ENCODE measurements at regions not wholly inside any gene's neighbourhood (a gene's known extent, or its start where the extent isn't known, plus 50 kb on each side); places are given as distances from the start of the nearest gene placed in this dataset.

DNA sequence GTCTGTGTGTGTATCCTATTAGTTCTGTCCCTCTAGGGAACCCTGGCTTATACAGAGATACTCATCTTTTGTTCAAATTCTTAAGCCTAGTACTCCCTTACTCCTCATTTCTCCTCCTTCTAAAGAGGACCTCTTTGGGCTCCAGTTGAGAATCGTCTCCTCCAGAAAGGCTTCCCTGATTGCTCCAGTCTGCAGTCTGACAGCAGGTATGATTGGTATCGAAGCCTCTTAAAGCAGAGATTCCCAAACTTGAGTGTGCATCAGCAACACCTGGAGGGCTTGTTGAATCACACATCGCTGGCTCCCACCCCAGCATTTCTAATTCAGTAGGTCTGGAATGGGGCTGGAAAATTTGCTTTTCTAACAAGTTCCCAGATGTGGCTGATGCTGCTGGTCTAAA lies 60.9 kb upstream of the NMNAT3 start:
- Mint-ChIP-seq H3K4me3 (ENCODE audit: unreplicated experiment) (no peak overlapping the region), H3K27me3 (ENCODE audit: unreplicated experiment) (peaks cover 3% of the 10 kb centered on the region), H3K4me1 (ENCODE audit: unreplicated experiment) (no peaks in the 10 kb centered on the region), H3K9me3 (ENCODE audit: unreplicated experiment) (no peaks in the 10 kb centered on the region), H3K36me3 (ENCODE audit: low read depth, unreplicated experiment) (no peaks in the 10 kb centered on the region), H3K27ac (ENCODE audit: unreplicated experiment) (no peak overlapping the region)
- TF ChIP-seq, protein P1, sequence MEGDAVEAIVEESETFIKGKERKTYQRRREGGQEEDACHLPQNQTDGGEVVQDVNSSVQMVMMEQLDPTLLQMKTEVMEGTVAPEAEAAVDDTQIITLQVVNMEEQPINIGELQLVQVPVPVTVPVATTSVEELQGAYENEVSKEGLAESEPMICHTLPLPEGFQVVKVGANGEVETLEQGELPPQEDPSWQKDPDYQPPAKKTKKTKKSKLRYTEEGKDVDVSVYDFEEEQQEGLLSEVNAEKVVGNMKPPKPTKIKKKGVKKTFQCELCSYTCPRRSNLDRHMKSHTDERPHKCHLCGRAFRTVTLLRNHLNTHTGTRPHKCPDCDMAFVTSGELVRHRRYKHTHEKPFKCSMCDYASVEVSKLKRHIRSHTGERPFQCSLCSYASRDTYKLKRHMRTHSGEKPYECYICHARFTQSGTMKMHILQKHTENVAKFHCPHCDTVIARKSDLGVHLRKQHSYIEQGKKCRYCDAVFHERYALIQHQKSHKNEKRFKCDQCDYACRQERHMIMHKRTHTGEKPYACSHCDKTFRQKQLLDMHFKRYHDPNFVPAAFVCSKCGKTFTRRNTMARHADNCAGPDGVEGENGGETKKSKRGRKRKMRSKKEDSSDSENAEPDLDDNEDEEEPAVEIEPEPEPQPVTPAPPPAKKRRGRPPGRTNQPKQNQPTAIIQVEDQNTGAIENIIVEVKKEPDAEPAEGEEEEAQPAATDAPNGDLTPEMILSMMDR (IDR thresholded peaks at IDR 0.05; ENCODE audit: unreplicated experiment): no peak
- DNase-seq (ENCODE audit: low spot score): no peak

DNA sequence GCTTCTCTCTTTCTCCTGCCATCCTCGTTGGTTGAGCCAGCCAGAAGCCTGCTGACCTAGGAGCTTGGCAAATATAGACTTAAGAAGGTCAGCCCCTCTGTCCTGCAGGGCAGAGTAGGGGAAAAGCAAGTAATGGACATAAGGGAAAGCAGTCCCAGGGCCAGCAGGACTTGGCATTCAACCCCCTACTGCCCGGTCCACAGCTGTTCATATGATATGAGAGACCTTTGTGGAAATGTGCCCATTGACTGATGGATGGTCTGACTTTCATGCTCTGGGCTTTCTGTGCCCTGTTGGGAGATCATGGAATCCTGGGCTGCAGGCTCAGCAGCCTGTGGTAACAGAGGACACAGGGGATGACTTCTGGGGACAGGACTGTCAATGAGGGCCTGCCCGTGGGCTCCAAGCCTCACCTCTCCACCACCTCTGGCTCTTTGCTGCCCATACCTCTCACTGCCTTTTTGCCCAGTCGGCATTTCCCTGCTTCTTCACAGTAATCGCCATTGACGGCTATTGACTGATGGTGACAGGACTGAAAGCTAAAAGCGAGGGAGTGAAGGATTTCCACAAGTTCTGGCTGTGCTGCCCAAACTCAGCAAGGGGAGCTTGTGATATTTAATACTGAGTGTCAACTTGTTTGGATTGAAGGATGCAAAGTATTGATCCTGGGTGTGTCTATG lies 60.0 kb upstream of the NMNAT3 start:
- H3K36me3 Mint-ChIP-seq (ENCODE audit: low read depth, unreplicated experiment): no peaks in the 10 kb centered on the region
- TF ChIP-seq, protein P1 (IDR thresholded peaks at IDR 0.05; ENCODE audit: unreplicated experiment): no peak
- peaks cover 3% of the 10 kb centered on the region for H3K27me3 Mint-ChIP-seq (ENCODE audit: unreplicated experiment)
- DNase-seq (ENCODE audit: low spot score): no peak
- H3K4me3 Mint-ChIP-seq (ENCODE audit: unreplicated experiment): no peak overlapping the region
- H3K27ac Mint-ChIP-seq (ENCODE audit: unreplicated experiment): no peak overlapping the region
- H3K4me1 Mint-ChIP-seq (ENCODE audit: unreplicated experiment): no peaks in the 10 kb centered on the region
- H3K9me3 Mint-ChIP-seq (ENCODE audit: unreplicated experiment): no peaks in the 10 kb centered on the region

DNA sequence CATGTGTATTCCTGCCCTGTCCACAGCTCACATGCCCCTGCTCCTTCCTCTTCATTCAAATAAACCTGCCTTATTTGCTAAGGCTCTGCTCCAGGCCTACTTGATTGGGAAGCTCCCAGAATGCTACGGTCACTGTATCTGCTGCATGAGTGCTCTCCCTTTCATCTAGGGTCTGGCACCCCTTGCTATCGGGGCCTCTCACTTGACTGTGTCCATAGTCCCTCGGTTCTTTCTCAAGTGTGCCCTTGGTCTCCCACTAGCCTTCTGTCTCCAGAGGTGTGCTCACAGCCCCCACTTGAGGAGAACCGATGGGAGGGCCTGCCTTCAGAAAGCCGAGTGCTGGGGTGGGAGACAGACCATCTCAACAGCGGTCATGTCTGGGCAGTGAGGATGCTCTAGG lies 57.4 kb upstream of the NMNAT3 start:
- Mint-ChIP-seq H3K4me3 (ENCODE audit: unreplicated experiment) (no peak overlapping the region), H3K36me3 (ENCODE audit: low read depth, unreplicated experiment) (no peaks in the 10 kb centered on the region), H3K4me1 (ENCODE audit: unreplicated experiment) (no peaks in the 10 kb centered on the region), H3K9me3 (ENCODE audit: unreplicated experiment) (no peaks in the 10 kb centered on the region), H3K27me3 (ENCODE audit: unreplicated experiment) (peaks cover 3% of the 10 kb centered on the region), H3K27ac (ENCODE audit: unreplicated experiment) (no peak overlapping the region)
- no peak for DNase-seq (ENCODE audit: low spot score)
- TF ChIP-seq, protein P1 (IDR thresholded peaks at IDR 0.05; ENCODE audit: unreplicated experiment): no peak

DNA sequence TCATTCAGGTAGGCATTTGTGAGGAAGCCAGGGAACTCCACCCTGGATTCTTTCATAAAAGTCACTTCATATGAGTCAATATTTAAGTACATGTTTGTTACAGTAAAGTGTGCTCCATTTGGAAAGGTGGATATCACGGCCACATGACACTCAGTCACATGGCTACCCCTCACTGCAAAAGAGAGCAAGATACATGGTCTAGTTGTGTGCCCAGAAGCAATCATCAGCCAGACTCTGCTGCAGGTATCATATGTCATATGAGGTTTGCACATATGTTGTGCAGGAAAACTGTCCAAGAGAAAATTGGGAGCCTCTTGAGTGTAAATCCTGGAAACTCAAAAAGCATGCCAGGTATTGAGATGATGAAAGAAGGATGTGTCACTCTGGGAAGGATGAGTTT lies 55.0 kb upstream of the NMNAT3 start:
- Mint-ChIP-seq H3K4me3 (ENCODE audit: unreplicated experiment) (no peak overlapping the region), H3K27ac (ENCODE audit: unreplicated experiment) (no peak overlapping the region), H3K36me3 (ENCODE audit: low read depth, unreplicated experiment) (no peaks in the 10 kb centered on the region), H3K4me1 (ENCODE audit: unreplicated experiment) (no peaks in the 10 kb centered on the region), H3K9me3 (ENCODE audit: unreplicated experiment) (no peaks in the 10 kb centered on the region), H3K27me3 (ENCODE audit: unreplicated experiment) (peaks cover 3% of the 10 kb centered on the region)
- no peak for DNase-seq (ENCODE audit: low spot score)
- TF ChIP-seq, protein P1 (IDR thresholded peaks at IDR 0.05; ENCODE audit: unreplicated experiment): no peak

DNA sequence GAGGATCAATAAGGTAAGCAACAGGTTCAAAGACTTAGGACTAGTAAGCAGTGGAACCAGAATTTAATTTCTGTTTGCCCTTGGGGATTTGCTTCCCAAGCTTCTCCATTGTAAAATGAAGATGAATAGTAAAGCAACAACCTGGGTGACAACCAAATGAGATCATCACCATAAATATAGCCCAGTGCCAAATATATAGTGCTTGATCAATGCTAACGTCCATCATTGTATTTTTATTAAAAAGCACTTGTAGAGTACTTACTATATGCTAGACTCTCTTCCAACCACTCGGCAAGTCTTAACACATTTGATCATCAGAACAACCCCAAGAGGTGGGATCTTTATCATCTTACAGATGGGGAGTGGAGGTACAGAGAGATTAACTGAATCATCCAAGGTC lies 51.5 kb upstream of the NMNAT3 start:
- Mint-ChIP-seq H3K36me3 (ENCODE audit: low read depth, unreplicated experiment) (no peaks in the 10 kb centered on the region), H3K27me3 (ENCODE audit: unreplicated experiment) (no peaks in the 10 kb centered on the region), H3K9me3 (ENCODE audit: unreplicated experiment) (no peaks in the 10 kb centered on the region), H3K4me3 (ENCODE audit: unreplicated experiment) (no peak overlapping the region), H3K4me1 (ENCODE audit: unreplicated experiment) (no peaks in the 10 kb centered on the region), H3K27ac (ENCODE audit: unreplicated experiment) (no peak overlapping the region)
- no peak for DNase-seq (ENCODE audit: low spot score)
- TF ChIP-seq, protein P1 (IDR thresholded peaks at IDR 0.05; ENCODE audit: unreplicated experiment): no peak
